ENCODE measurements at regions not wholly inside any gene's neighbourhood (a gene's known extent, or its start where the extent isn't known, plus 50 kb on each side); places are given as distances from the start of the nearest gene placed in this dataset.

GRCh38 chr1:112063781-112064728 is 74.6 kb upstream of the KCND3 start:
- no peak for TF ChIP-seq SMARCA5 (IDR thresholded peaks at IDR 0.05)
- peak; percentile 44; the same call in 1 of the 2 replicates for TF ChIP-seq SPI1 (IDR thresholded peaks at IDR 0.05; ENCODE audit: borderline replicate concordance, insufficient read depth, low read depth, low read length)
- Histone ChIP-seq H3K27me3 (replicated peaks in 1 of 2; ENCODE audit: control insufficient read depth in 2 of 2, insufficient read depth in 2 of 2, low read length in 1 of 2) (no peaks in the 10 kb centered on the region; a peak in 1 of 4 replicates), H3K27ac (ENCODE audit: control insufficient read depth, insufficient read depth) (no peak overlapping the region), H3K4me3 (no peak overlapping the region), H4K20me1 (ENCODE audit: control insufficient read depth, insufficient read depth) (no peaks in the 10 kb centered on the region), H3K9ac (ENCODE audit: control insufficient read depth, insufficient read depth, low read length) (no peak overlapping the region), H2AFZ (ENCODE audit: control insufficient read depth, low read depth, low read length) (no peak overlapping the region), H3K79me2 (ENCODE audit: control insufficient read depth, insufficient read depth, low read length) (no peaks in the 10 kb centered on the region), H3K4me1 (ENCODE audit: control insufficient read depth, insufficient read depth, low read length) (no peaks in the 10 kb centered on the region; the same call in 1 of the 2 replicates), H3K36me3 (ENCODE audit: control insufficient read depth in 2 of 2, insufficient read depth in 2 of 2, low read length in 1 of 2) (no peaks in the 10 kb centered on the region), H3K9me3 (replicated peaks; ENCODE audit: control insufficient read depth, insufficient read depth, low read length) (no peaks in the 10 kb centered on the region; the same call in 2 of the 3 replicates), H3K4me2 (ENCODE audit: control insufficient read depth, insufficient read depth) (no peak overlapping the region)
- DNase-seq (ENCODE audit: low read depth, low spot score) = peak; percentile 31
- WGBS (ENCODE audit: insufficient coverage, insufficient replicate concordance, low lambda C conversion rate, missing lambda C conversion rate) = 22% methylated on average over 12 of the region's 12 CpGs
- RAD21 ChIA-PET (ENCODE audit: unreplicated experiment) = no interaction called here
- peak; percentile 94 for ATAC-seq
- intact Hi-C loops (cut with micrococcal nuclease; ENCODE audit: unreplicated experiment) (no loop called here), in situ Hi-C loops (cut with MboI) (no loop called here)
- FAIRE-seq = no peak
- SMC1A ChIA-PET (ENCODE audit: uncharacterized antibody, unreplicated experiment) = interaction anchor here (1.8 kb wide), 1 partner anchor 13 kb away, joined by 3 read pairs; no protein-coding TSS in a partner anchor
- POLR2A ChIA-PET = no interaction called here
- no TSS peak for BruUV-seq (replicated peaks)
- CTCF ChIA-PET = no interaction called here

GRCh38 chr1:112067989-112068388 is 78.5 kb upstream of the KCND3 start:
- H3K9ac ChIP-seq (ENCODE audit: control insufficient read depth, insufficient read depth, low read length) = no peak overlapping the region
- DNase-seq (ENCODE audit: low read depth, low spot score) = no peak
- RAD21 ChIA-PET (ENCODE audit: unreplicated experiment) = no interaction called here
- intact Hi-C loops (cut with micrococcal nuclease; ENCODE audit: unreplicated experiment) (no loop called here), in situ Hi-C loops (cut with MboI) (no loop called here)
- SMC1A ChIA-PET (ENCODE audit: uncharacterized antibody, unreplicated experiment) = no interaction called here
- H3K4me3 ChIP-seq = no peak overlapping the region
- CTCF ChIA-PET = no interaction called here
- no peaks in the 10 kb centered on the region; the same call in 2 of the 3 replicates for H3K9me3 ChIP-seq (replicated peaks; ENCODE audit: control insufficient read depth, insufficient read depth, low read length)
- no peaks in the 10 kb centered on the region; the same call in 1 of the 2 replicates for H3K4me1 ChIP-seq (ENCODE audit: control insufficient read depth, insufficient read depth, low read length)
- no peaks in the 10 kb centered on the region for H3K79me2 ChIP-seq (ENCODE audit: control insufficient read depth, insufficient read depth, low read length)
- no peak overlapping the region for H3K4me2 ChIP-seq (ENCODE audit: control insufficient read depth, insufficient read depth)
- 96% methylated on average over 1 of the region's 1 CpG for WGBS (ENCODE audit: insufficient coverage, insufficient replicate concordance, low lambda C conversion rate, missing lambda C conversion rate)
- H2AFZ ChIP-seq (ENCODE audit: control insufficient read depth, low read depth, low read length) = no peak overlapping the region
- no peaks in the 10 kb centered on the region; a peak in 1 of 4 replicates for H3K27me3 ChIP-seq (replicated peaks in 1 of 2; ENCODE audit: control insufficient read depth in 2 of 2, insufficient read depth in 2 of 2, low read length in 1 of 2)
- POLR2A ChIA-PET = no interaction called here
- FAIRE-seq = no peak
- no peaks in the 10 kb centered on the region for H4K20me1 ChIP-seq (ENCODE audit: control insufficient read depth, insufficient read depth)
- H3K36me3 ChIP-seq (ENCODE audit: control insufficient read depth in 2 of 2, insufficient read depth in 2 of 2, low read length in 1 of 2) = no peaks in the 10 kb centered on the region
- no peak for ATAC-seq
- BruUV-seq (replicated peaks) = no TSS peak
- no peak overlapping the region for H3K27ac ChIP-seq (ENCODE audit: control insufficient read depth, insufficient read depth)
- TF ChIP-seq NFYB (IDR thresholded peaks at IDR 0.05; ENCODE audit: insufficient read depth, low read depth, low read length) (no peak), SIX5 (IDR thresholded peaks at IDR 0.05; ENCODE audit: low read depth, low read length, severe bottlenecking) (no peak), PKNOX1 (IDR thresholded peaks at IDR 0.05) (no peak), BRCA1 (IDR thresholded peaks at IDR 0.05; ENCODE audit: low read depth, low read length) (no peak), CBX5 (IDR thresholded peaks at IDR 0.05; ENCODE audit: low read depth) (no peak), SMC3 (IDR thresholded peaks at IDR 0.05; ENCODE audit: borderline replicate concordance, low read length) (no peak), EZH2 (IDR thresholded peaks at IDR 0.05; ENCODE audit: borderline replicate concordance, control insufficient read depth, low read depth, low read length) (no peak), BHLHE40 (IDR thresholded peaks at IDR 0.05; ENCODE audit: borderline replicate concordance in 1 of 2, low read depth in 2 of 2, low read length in 1 of 2) (no peak), HDGF (IDR thresholded peaks at IDR 0.05) (no peak)
- TF ChIP-seq, protein P1, sequence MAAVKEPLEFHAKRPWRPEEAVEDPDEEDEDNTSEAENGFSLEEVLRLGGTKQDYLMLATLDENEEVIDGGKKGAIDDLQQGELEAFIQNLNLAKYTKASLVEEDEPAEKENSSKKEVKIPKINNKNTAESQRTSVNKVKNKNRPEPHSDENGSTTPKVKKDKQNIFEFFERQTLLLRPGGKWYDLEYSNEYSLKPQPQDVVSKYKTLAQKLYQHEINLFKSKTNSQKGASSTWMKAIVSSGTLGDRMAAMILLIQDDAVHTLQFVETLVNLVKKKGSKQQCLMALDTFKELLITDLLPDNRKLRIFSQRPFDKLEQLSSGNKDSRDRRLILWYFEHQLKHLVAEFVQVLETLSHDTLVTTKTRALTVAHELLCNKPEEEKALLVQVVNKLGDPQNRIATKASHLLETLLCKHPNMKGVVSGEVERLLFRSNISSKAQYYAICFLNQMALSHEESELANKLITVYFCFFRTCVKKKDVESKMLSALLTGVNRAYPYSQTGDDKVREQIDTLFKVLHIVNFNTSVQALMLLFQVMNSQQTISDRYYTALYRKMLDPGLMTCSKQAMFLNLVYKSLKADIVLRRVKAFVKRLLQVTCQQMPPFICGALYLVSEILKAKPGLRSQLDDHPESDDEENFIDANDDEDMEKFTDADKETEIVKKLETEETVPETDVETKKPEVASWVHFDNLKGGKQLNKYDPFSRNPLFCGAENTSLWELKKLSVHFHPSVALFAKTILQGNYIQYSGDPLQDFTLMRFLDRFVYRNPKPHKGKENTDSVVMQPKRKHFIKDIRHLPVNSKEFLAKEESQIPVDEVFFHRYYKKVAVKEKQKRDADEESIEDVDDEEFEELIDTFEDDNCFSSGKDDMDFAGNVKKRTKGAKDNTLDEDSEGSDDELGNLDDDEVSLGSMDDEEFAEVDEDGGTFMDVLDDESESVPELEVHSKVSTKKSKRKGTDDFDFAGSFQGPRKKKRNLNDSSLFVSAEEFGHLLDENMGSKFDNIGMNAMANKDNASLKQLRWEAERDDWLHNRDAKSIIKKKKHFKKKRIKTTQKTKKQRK (IDR thresholded peaks at IDR 0.05; ENCODE audit: low read depth, low read length) = no peak

All from GM12878 (cell line).